Activated CD8-positive, alpha-beta T cell treated with anti-CD3 and anti-CD28 coated beads for 36 hours (primary cell): ENCODE measurements at regions not wholly inside any gene's neighbourhood (a gene's known extent, or its start where the extent isn't known, plus 50 kb on each side); places are given as distances from the start of the nearest gene placed in this dataset.
"Not testable (repeated sequence)": the region's sequence is repeated elsewhere in the genome, so short reads cannot be mapped to it uniquely, and the experiment has no call there.

ENCODE experiments used
- ATAC-seq: fragments of 200-7000 bp; cut with Tn5 transposase; one replicate; pipeline ENCODE4 v1.10.0; 2021; ENCODE audit warnings: mild to moderate bottlenecking, moderate library complexity
- CTCF ChIA-PET: fragments of 350-600 bp; sonication (Branson Sonifier 250); formaldehyde crosslinking; loops from one replicate; lab custom pipeline; 2021; ENCODE audit warnings: antibody characterized with exemption; lab: Charles Lee
- POLR2A ChIA-PET: fragments of 350-600 bp; sonication (Branson Sonifier 250); formaldehyde crosslinking; loops from one replicate; lab custom pipeline; 2021; ENCODE audit warnings: antibody characterized with exemption; lab: Charles Lee
- DNase-seq: peaks from one replicate; pipeline ENCODE4 v3.0.0-alpha.2; 2020
- H3K27ac Mint-ChIP-seq: one replicate; pipeline ENCODE4 v1.8.0; 2021; ENCODE audit warnings: mild to moderate bottlenecking, mixed read lengths
- H3K27me3 Mint-ChIP-seq: one replicate; pipeline ENCODE4 v1.8.0; 2021; ENCODE audit warnings: mixed read lengths
- H3K36me3 Mint-ChIP-seq: one replicate; pipeline ENCODE4 v1.8.0; 2021; ENCODE audit warnings: low read depth, mixed read lengths
- H3K4me1 Mint-ChIP-seq: one replicate; pipeline ENCODE4 v1.8.0; 2021; ENCODE audit warnings: low read depth, mixed read lengths
- H3K4me3 Mint-ChIP-seq: one replicate; pipeline ENCODE4 v1.8.0; 2021; ENCODE audit warnings: mild to moderate bottlenecking, moderate library complexity, mixed read lengths
- H3K9me3 Mint-ChIP-seq: one replicate; pipeline ENCODE4 v1.8.0; 2021; ENCODE audit warnings: mixed read lengths
- CTCF ChIP-seq: fragments of 200-600 bp; IDR thresholded peaks from one replicate; pipeline ENCODE4 v1.8.0; 2022; ENCODE audit warnings: antibody characterized with exemption, mild to moderate bottlenecking
- intact Hi-C: fragments of 100-400 bp; cut with micrococcal nuclease; formaldehyde crosslinking; loops from one replicate; pipeline ENCODE4 v1.10.0; 2022

GRCh38 chr10:7053195-7053594 lies 357.6 kb downstream of the SFMBT2 start:
- no peak for ATAC-seq
- H3K4me1 Mint-ChIP-seq: no peaks in the 10 kb centered on the region
- no peaks in the 10 kb centered on the region for H3K27me3 Mint-ChIP-seq
- intact Hi-C loops: no loop called here
- no peaks in the 10 kb centered on the region for H3K36me3 Mint-ChIP-seq
- no peak overlapping the region for H3K27ac Mint-ChIP-seq
- no peak overlapping the region for H3K4me3 Mint-ChIP-seq
- no peak for TF ChIP-seq CTCF
- ChIA-PET POLR2A (no interaction called here), CTCF (interaction anchor here (1.5 to 2.2 kb wide), 2 partner anchors 134 to 358 kb away, joined by 4 to 7 read pairs; partner anchors contain the start of gene SFMBT2)
- peaks cover 10% of the 10 kb centered on the region for H3K9me3 Mint-ChIP-seq
- no peak for DNase-seq

GRCh38 chr10:7050024-7050423 lies 360.8 kb downstream of the SFMBT2 start:
- not testable (repeated sequence) for H3K27ac Mint-ChIP-seq

GRCh38 chr10:7048061-7048460 lies 362.8 kb downstream of the SFMBT2 start:
- no peak overlapping the region for H3K4me3 Mint-ChIP-seq
- no peaks in the 10 kb centered on the region for H3K36me3 Mint-ChIP-seq
- DNase-seq (no peak), ATAC-seq (no peak)
- peaks cover 10% of the 10 kb centered on the region for H3K9me3 Mint-ChIP-seq
- CTCF ChIA-PET: no interaction called here
- peaks cover 22% of the 10 kb centered on the region for H3K4me1 Mint-ChIP-seq
- POLR2A ChIA-PET: interaction anchor here (0.7 kb wide), 1 partner anchor 805 kb away, joined by 3 read pairs; no protein-coding TSS in a partner anchor
- no peak for TF ChIP-seq CTCF
- H3K27ac Mint-ChIP-seq: no peak overlapping the region
- no peaks in the 10 kb centered on the region for H3K27me3 Mint-ChIP-seq
- intact Hi-C loops: no loop called here

More at GRCh38 chr10:7050024-7050423, 360.8 kb downstream of the SFMBT2 start:
- intact Hi-C loops, H3K36me3 Mint-ChIP-seq, POLR2A ChIA-PET, ATAC-seq, DNase-seq, CTCF ChIA-PET, H3K4me3 Mint-ChIP-seq, H3K27me3 Mint-ChIP-seq: not testable (repeated sequence)
- H3K9me3 Mint-ChIP-seq: peaks cover 10% of the 10 kb centered on the region
- peaks cover 18% of the 10 kb centered on the region for H3K4me1 Mint-ChIP-seq

- H3K36me3 Mint-ChIP-seq: no peaks in the 10 kb centered on the region
- H3K27ac Mint-ChIP-seq: peak overlapping the region; percentile 51
- H3K4me3 Mint-ChIP-seq: no peak overlapping the region
- DNase-seq (no peak), ATAC-seq (peak; percentile 68)
- ChIA-PET POLR2A (no interaction called here), CTCF (no interaction called here)
- no peak for TF ChIP-seq CTCF
- intact Hi-C loops: no loop called here
- H3K4me1 Mint-ChIP-seq: peaks cover 22% of the 10 kb centered on the region
- H3K9me3 Mint-ChIP-seq: peaks cover 10% of the 10 kb centered on the region
- no peaks in the 10 kb centered on the region for H3K27me3 Mint-ChIP-seq
Measured at GRCh38 chr10:7046615-7047014, 364.2 kb downstream of the SFMBT2 start.

- Mint-ChIP-seq H3K4me1 (peaks cover 22% of the 10 kb centered on the region), H3K9me3 (peaks cover 10% of the 10 kb centered on the region), H3K36me3 (no peaks in the 10 kb centered on the region), H3K27me3 (no peaks in the 10 kb centered on the region), H3K27ac (peak overlapping the region; percentile 7), H3K4me3 (no peak overlapping the region)
- ATAC-seq: peak; percentile 64
- DNase-seq: peak; percentile 10
- ChIA-PET POLR2A (interaction anchor here (0.6 kb wide), 1 partner anchor 21 kb away, joined by 3 read pairs; no protein-coding TSS in a partner anchor), CTCF (no interaction called here)
- intact Hi-C loops: no loop called here
- TF ChIP-seq CTCF: no peak
Measured at GRCh38 chr10:7045891-7046599, 364.8 kb downstream of the SFMBT2 start.
